Hypothalamus (tissue), 51 donors: ENCODE measurements at regions not wholly inside any gene's neighbourhood (a gene's known extent, or its start where the extent isn't known, plus 50 kb on each side); places are given as distances from the start of the nearest gene placed in this dataset.
"Not testable (repeated sequence)": the region's sequence is repeated elsewhere in the genome, so short reads cannot be mapped to it uniquely, and the experiment has no call there.

Experiments
- DNase-seq, 51 donors: peaks; one replicate each; lab custom pipeline; 2025; lab: John Stamatoyannopoulos, UW

DNA sequence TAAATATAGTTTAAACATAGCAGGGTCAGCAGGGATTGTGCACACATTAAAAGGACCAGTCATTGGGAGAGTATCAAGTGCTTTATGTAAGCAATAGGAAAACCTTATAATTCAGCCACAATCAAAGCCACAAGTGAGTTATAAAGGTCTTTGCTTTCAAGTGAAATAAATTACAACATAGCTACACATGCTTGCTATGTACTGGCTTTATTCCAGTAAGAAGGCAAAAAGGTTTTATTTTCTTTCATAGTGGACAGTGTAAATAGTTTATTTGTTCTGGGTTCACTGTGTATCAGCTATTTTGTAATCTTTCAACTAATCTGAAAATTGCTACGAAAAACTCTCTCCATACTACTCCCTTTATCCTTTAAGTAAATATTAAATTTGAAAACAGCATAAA, 691.4 kb downstream of the PCDH7 start:
- DNase-seq: no peak

GRCh38 chr4:31415629-31416028, 695.5 kb downstream of the PCDH7 start:
- DNase-seq: no peak

DNA sequence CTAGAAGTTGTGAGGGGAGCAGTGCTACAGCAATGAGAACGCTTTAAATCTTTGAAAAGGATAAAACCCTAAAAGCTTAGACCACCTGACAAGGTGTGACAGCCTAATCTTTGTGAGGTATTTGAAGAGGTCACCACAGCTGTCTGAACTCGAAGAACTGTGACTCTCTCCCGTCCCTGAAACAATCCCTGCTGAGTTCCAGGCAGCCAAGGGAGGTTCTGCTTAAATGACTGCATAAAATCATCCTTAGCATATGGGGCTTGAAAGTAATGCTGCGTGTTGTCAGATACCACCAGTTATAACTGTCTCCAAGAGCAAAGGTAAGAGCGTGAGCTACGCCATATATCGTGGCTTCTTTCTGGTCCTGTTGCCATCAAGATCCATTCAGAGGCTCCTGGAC, 696.3 kb downstream of the PCDH7 start:
- DNase-seq: no peak

- no peak for DNase-seq
Measured at GRCh38 chr4:31417040-31417439, 696.9 kb downstream of the PCDH7 start.

DNA sequence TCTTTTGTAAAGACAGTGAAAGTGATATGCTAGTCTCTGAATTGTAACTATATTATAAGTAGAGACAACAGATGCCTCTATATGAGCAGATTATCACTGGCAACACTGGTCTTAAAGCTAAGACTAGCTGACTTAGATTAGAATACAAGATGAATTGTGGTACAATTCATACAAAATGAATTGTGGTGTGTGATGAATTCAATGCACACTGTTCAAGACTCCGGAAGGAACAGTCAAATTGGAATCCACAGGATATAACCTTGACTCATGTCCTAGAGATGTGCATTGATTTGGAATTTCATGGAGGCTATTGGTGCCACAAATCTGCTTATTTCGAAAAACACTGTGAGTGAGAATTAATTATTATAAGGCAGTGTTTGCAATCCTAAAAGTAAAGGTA, 701.8 kb downstream of the PCDH7 start:
- no peak for DNase-seq

GRCh38 chr4:31427691-31428090, 707.5 kb downstream of the PCDH7 start:
- DNase-seq: no peak

DNA sequence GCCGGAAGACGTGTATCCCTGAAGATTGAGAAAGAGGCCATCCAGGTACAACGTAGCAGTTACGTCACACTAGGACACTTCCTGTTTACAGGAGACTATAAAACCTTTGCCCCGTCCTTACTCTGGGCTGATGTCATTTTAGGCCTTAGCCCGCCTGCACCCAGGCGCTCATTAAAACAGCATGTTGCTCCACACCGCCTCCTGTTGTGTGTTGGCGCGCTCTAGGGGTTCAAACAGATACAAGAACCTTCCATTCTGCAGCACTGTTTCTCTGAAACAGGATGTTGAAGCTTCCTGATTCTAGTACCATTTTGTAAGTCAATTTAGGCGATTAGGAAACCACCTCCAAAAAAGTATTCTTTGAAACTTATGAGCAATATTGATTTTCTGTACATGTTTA, 722.1 kb downstream of the PCDH7 start:
- no peak for DNase-seq

DNA sequence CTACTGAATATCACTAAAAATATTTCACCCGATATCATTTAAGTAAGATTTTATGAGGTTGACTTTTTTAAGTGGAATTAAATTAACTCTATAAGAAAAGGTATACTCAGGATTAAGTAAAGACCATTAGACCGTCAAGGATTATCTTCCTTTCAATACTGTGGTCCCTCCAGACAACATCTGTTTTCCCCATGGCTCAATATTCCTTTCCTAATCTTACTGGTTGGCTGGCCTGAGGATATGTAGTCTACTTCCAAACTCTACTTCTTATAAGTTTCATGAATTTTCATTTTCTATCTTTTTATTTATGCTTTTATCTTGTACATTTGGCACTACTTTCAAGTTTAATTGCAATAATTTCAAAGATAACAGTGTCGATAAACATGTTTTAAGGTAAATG, 725.4 kb downstream of the PCDH7 start:
- DNase-seq: no peak

- no peak for DNase-seq
Measured at GRCh38 chr4:31455612-31456011, 735.4 kb downstream of the PCDH7 start.

GRCh38 chr4:31458813-31459212, 738.6 kb downstream of the PCDH7 start:
- peak in 2 of 51 donors; percentile 2 to 5 for DNase-seq

DNA sequence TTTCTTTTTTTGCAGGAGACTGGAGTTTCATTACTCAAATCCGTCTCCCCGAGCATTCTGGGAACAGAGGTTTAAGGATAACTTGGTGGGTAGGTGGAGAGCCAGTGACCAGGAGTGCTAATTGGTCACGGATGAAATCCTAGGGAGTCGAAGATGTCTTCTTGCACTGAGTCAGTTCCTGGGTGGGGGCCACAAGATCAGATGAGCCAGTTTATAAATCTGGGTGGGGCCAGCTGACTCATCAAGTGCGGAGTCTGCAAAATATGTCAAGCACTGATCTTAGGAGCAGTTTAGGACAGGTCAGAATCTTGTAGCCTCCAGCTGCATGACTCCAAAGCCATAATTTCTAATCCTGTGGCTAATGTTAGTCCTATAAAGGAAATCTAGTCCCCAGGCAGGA, 741.3 kb downstream of the PCDH7 start:
- DNase-seq: no peak

- DNase-seq: no peak
Measured at GRCh38 chr4:31467781-31468180, 747.6 kb downstream of the PCDH7 start.

- DNase-seq: no peak
Measured at GRCh38 chr4:31474221-31474620, 754.1 kb downstream of the PCDH7 start.

DNA sequence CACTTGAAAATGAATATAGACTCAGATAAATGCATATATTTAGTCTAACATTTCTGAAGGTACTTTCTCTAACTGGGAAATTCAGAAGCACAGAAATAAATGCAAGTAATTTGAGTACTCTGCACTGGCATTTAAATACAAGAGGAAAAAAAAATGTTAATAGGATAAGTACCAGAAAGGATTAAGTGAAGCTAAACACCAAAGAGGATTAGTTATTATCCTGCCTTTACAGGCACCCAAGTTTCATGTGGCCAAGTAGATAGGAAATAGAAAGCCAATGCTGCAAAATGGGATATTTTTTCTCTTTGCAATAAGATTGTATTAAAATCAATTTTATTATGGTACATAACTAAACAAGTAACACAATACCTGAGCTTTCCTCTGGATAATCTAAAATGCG, 762.5 kb downstream of the PCDH7 start:
- no peak for DNase-seq

DNA sequence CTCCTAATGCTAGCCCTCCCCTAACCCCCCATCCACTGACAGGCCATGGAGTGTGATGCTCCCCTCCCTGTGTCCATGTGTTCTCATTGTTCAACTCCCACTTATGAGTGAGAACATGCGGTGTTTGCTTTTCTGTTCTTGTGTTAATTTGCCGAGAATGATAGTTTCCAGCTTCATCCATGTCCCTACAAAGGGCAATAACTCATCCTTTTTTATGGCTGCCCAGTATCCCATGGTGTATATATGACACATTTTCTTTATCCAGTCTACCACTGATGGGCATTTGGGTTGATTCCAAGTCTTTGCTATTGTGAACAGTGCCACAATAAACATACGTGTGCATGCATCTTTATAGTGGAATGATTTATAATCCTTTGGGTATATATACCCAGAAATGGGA, 779.0 kb downstream of the PCDH7 start:
- DNase-seq: not testable (repeated sequence)

DNA sequence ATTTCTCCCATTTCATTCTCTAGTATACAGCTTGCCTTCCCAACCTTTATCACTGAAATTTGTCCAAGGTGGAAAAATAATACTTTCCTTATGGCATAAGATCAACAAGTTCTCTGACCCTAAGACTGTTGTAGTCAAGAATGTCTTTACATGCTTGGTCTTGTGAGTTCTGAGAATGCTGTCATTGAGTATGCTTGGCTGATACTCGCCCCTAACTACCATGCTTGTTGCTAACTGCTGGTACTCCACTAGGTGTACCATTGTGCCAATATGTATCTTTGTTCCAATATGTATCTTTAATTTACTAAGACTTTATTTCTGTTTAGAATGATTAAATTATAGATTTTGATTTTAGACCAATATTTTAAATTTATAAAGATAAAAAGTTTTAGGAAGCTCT, 796.4 kb downstream of the PCDH7 start:
- no peak for DNase-seq

GRCh38 chr4:31518796-31519250, 798.7 kb downstream of the PCDH7 start:
- DNase-seq: no peak

GRCh38 chr4:31530555-31530954, 810.4 kb downstream of the PCDH7 start:
- no peak for DNase-seq

- DNase-seq: no peak
Measured at GRCh38 chr4:31538877-31539276, 818.7 kb downstream of the PCDH7 start.

DNA sequence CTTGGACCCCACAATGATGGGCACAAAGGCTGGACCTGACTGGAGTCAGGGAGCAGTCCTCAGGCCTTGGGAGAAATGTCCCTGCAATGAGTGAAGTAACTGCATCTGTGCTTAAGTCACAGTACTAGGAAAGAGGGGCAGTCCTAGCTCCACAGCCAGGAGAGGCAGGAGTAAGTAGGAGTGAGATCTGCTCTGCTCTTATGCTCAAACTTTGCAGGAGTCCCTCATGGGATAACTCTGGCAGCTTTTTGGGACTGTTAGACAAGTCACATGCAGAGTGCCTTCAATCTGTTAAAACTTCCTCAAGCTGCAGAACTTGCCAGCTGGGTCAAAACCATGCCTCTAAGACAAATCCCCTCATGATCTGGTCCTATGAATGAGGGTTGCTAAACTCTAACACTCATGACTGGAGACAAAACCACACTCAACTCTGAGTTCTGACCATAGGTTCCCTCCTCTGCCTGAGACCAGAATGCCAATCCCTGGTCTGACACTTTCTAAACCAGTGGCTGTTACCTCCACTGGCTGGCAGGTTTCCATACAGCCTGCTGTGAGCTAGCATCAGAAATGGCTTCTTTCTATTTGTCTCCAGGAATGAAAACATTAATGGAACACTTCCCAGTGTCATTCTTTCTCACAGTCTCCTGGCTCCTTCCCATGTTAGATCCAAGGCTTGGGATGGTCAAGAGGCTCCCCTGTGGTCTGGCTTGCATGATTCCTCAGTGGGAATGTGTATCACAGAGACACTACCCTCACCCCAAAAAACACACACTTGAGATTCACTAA, 819.3 kb downstream of the PCDH7 start:
- peak in 4 of 51 donors; percentile 1 to 6 (median 4) for DNase-seq

- no peak for DNase-seq
Measured at GRCh38 chr4:31545330-31545729, 825.2 kb downstream of the PCDH7 start.

DNA sequence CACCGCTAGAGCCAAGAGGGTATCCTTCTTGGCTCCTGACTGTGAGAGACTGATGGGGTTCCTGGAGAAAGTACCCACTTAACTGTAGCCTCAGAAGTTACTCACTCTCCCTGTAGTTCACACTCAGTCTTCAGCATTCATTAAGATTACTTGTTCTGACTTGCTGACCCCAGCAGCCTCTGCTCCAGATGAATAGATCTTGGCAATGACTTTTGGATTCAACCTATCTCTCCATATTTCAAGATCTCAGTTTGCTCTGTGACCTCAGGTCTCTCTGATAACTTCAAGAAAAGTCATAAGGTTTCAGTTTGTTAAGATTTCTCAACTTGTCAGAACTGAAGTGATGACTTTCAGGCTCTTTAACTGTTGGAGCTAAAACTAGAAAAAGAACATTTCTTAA, 825.6 kb downstream of the PCDH7 start:
- no peak for DNase-seq

DNA sequence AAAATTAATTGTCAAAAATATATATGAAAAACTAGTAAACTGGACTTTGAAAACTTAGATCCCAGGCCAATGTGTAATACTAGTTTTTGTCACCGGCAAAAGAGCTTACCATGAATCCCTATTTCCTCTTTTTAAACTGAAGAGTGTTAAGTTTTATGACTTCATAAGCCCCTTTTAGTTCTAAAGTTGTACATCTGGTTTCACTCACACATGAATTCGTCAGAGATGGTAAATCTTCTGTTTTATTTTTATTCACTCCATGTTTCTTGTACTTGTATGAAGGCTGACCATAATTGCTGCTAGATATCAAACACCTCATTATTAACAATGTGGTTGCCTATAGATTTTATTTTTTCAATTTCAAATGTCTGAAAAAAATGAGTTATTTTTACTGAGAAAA, 827.9 kb downstream of the PCDH7 start:
- DNase-seq: no peak
